ENCODE measurements at regions not wholly inside any gene's neighbourhood (a gene's known extent, or its start where the extent isn't known, plus 50 kb on each side); places are given as distances from the start of the nearest gene placed in this dataset.

- H3K9me3 Mint-ChIP-seq (ENCODE audit: unreplicated experiment) = peaks cover 4% of the 10 kb centered on the region
- no peak overlapping the region for H3K4me3 Mint-ChIP-seq (ENCODE audit: unreplicated experiment)
- no peaks in the 10 kb centered on the region for H3K27me3 Mint-ChIP-seq (ENCODE audit: insufficient read depth, unreplicated experiment)
- no peaks in the 10 kb centered on the region for H3K36me3 Mint-ChIP-seq (ENCODE audit: insufficient read depth, unreplicated experiment)
- H3K4me1 Mint-ChIP-seq (ENCODE audit: low read depth, unreplicated experiment) = peaks cover 6% of the 10 kb centered on the region
- POLR2A ChIA-PET = no interaction called here
- DNase-seq = no peak
- H3K9me3 ChIP-seq = no peaks in the 10 kb centered on the region
- BruUV-seq (replicated peaks) = no TSS peak
- no peak overlapping the region for H3K4me3 ChIP-seq (ENCODE audit: low read depth, low read length)
- no peaks in the 10 kb centered on the region for H3K36me3 ChIP-seq (ENCODE audit: control insufficient read depth, insufficient read depth, low read length)
- TF ChIP-seq CTCF (IDR thresholded peaks at IDR 0.05; ENCODE audit: insufficient read depth in 1 of 2, low read depth in 1 of 2, low read length in 1 of 2, severe bottlenecking in 1 of 2, unreplicated experiment in 1 of 2) = no peak
- H3K27me3 ChIP-seq (replicated peaks; ENCODE audit: control insufficient read depth, insufficient read depth, low read length) = no peaks in the 10 kb centered on the region
- H3K27ac Mint-ChIP-seq (ENCODE audit: unreplicated experiment) = no peak overlapping the region
- H3K4me1 ChIP-seq = no peaks in the 10 kb centered on the region
- intact Hi-C loops (cut with micrococcal nuclease; ENCODE audit: unreplicated experiment) = no loop called here
- CTCF ChIA-PET = no interaction called here
These were observed 487.8 kb downstream of the KCNH5 start for GRCh38 chr14:62557416-62557815.

- no peak overlapping the region for H3K27ac Mint-ChIP-seq (ENCODE audit: unreplicated experiment)
- ChIA-PET POLR2A (no interaction called here), CTCF (no interaction called here)
- TF ChIP-seq CTCF (IDR thresholded peaks at IDR 0.05; ENCODE audit: insufficient read depth in 1 of 2, low read depth in 1 of 2, low read length in 1 of 2, severe bottlenecking in 1 of 2, unreplicated experiment in 1 of 2) = no peak
- Histone ChIP-seq H3K36me3 (ENCODE audit: control insufficient read depth, insufficient read depth, low read length) (no peaks in the 10 kb centered on the region), H3K4me3 (ENCODE audit: low read depth, low read length) (no peak overlapping the region), H3K27me3 (replicated peaks; ENCODE audit: control insufficient read depth, insufficient read depth, low read length) (no peaks in the 10 kb centered on the region), H3K9me3 (no peaks in the 10 kb centered on the region), H3K4me1 (no peaks in the 10 kb centered on the region)
- DNase-seq = no peak
- H3K4me1 Mint-ChIP-seq (ENCODE audit: low read depth, unreplicated experiment) = peaks cover 6% of the 10 kb centered on the region
- H3K36me3 Mint-ChIP-seq (ENCODE audit: insufficient read depth, unreplicated experiment) = no peaks in the 10 kb centered on the region
- no peaks in the 10 kb centered on the region for H3K9me3 Mint-ChIP-seq (ENCODE audit: unreplicated experiment)
- no peak overlapping the region for H3K4me3 Mint-ChIP-seq (ENCODE audit: unreplicated experiment)
- H3K27me3 Mint-ChIP-seq (ENCODE audit: insufficient read depth, unreplicated experiment) = no peaks in the 10 kb centered on the region
- no TSS peak for BruUV-seq (replicated peaks)
- intact Hi-C loops (cut with micrococcal nuclease; ENCODE audit: unreplicated experiment) = no loop called here
These were observed 486.8 kb downstream of the KCNH5 start for GRCh38 chr14:62558451-62558850.

- H3K4me1 Mint-ChIP-seq (ENCODE audit: low read depth, unreplicated experiment) = no peaks in the 10 kb centered on the region
- no peaks in the 10 kb centered on the region for H3K27me3 Mint-ChIP-seq (ENCODE audit: insufficient read depth, unreplicated experiment)
- Histone ChIP-seq H3K4me1 (no peaks in the 10 kb centered on the region), H3K36me3 (ENCODE audit: control insufficient read depth, insufficient read depth, low read length) (no peaks in the 10 kb centered on the region), H3K4me3 (ENCODE audit: low read depth, low read length) (no peak overlapping the region), H3K9me3 (no peaks in the 10 kb centered on the region), H3K27me3 (replicated peaks; ENCODE audit: control insufficient read depth, insufficient read depth, low read length) (no peaks in the 10 kb centered on the region)
- H3K27ac Mint-ChIP-seq (ENCODE audit: unreplicated experiment) = no peak overlapping the region
- no peak for TF ChIP-seq CTCF (IDR thresholded peaks at IDR 0.05; ENCODE audit: insufficient read depth in 1 of 2, low read depth in 1 of 2, low read length in 1 of 2, severe bottlenecking in 1 of 2, unreplicated experiment in 1 of 2)
- H3K36me3 Mint-ChIP-seq (ENCODE audit: insufficient read depth, unreplicated experiment) = no peaks in the 10 kb centered on the region
- H3K4me3 Mint-ChIP-seq (ENCODE audit: unreplicated experiment) = no peak overlapping the region
- ChIA-PET POLR2A (no interaction called here), CTCF (no interaction called here)
- intact Hi-C loops (cut with micrococcal nuclease; ENCODE audit: unreplicated experiment) = no loop called here
- peaks cover 15% of the 10 kb centered on the region for H3K9me3 Mint-ChIP-seq (ENCODE audit: unreplicated experiment)
- no TSS peak for BruUV-seq (replicated peaks)
- no peak for DNase-seq
These were observed 460.0 kb downstream of the KCNH5 start for GRCh38 chr14:62585247-62585646.
